HEK293 (cell line): ENCODE measurements at regions not wholly inside any gene's neighbourhood (a gene's known extent, or its start where the extent isn't known, plus 50 kb on each side); places are given as distances from the start of the nearest gene placed in this dataset.

Source experiments
- CTCF ChIA-PET: fragments of 350-600 bp; formaldehyde crosslinking; extraction: SDS; loops from one replicate; lab custom pipeline; 2021; ENCODE audit warnings: antibody characterized with exemption; lab: Yijun Ruan, JAX
- POLR2A ChIA-PET: fragments of 300-600 bp; formaldehyde crosslinking; extraction: SDS; loops from one replicate; lab custom pipeline; 2020; ENCODE audit warnings: antibody characterized with exemption, inconsistent platforms; lab: Yijun Ruan, JAX
- H3K27ac ChIP-seq: fragments of 200-500 bp; sonication (Bioruptor generic); 2 replicates; pipeline ENCODE4 v1.5.1; 2014; ENCODE audit warnings: low read depth, low read length, control low read depth, inconsistent platforms; ENCODE audit errors: extremely low read depth
- H3K36me3 ChIP-seq, 2 experiments: fragments of 200-500 bp in 1 of 2; sonication (Bioruptor generic) in 1 of 2; 1 replicate in 1 of 2; 2 replicates in 1 of 2; pipeline ENCODE4 v1.5.1; 2014 to 2017; ENCODE audit warnings: inconsistent platforms in 2 of 2, low read length in 2 of 2; ENCODE audit not compliant: control insufficient read depth in 2 of 2, insufficient read depth in 1 of 2
- H3K4me1 ChIP-seq: fragments of 200-500 bp; sonication (Bioruptor generic); 2 replicates; pipeline ENCODE4 v1.5.1; 2014; ENCODE audit warnings: mild to moderate bottlenecking, low read length, inconsistent platforms; ENCODE audit not compliant: control insufficient read depth, insufficient read depth
- H3K4me3 ChIP-seq: 2 replicates; pipeline ENCODE4 v1.5.1; 2011; ENCODE audit warnings: low read depth, mild to moderate bottlenecking, control low read depth, low read length, moderate library complexity
- H3K9me3 ChIP-seq: fragments of 200-500 bp; sonication (Bioruptor generic); 2 replicates; pipeline ENCODE4 v1.5.1; 2014; ENCODE audit warnings: low read depth, low read length, inconsistent platforms; ENCODE audit not compliant: control insufficient read depth, insufficient read depth
- KLF8 ChIP-seq: fragments of 450-650 bp; formaldehyde crosslinking; IDR thresholded peaks from 2 replicates; pipeline ENCODE4 v1.5.1; 2016; ENCODE audit warnings: missing biosample characterization, missing genetic modification characterization
- KLF9 ChIP-seq: fragments of 450-650 bp; formaldehyde crosslinking; IDR thresholded peaks from 2 replicates; pipeline ENCODE4 v1.5.1; 2016; ENCODE audit warnings: missing biosample characterization, missing genetic modification characterization, low read depth
- PRDM1 ChIP-seq: fragments of 450-650 bp; formaldehyde crosslinking; IDR thresholded peaks from 2 replicates; pipeline ENCODE4; 2016; ENCODE audit warnings: missing biosample characterization, missing genetic modification characterization
- PRDM10 ChIP-seq: fragments of 450-650 bp; formaldehyde crosslinking; IDR thresholded peaks from 2 replicates; pipeline ENCODE4 v1.5.1; 2016; ENCODE audit warnings: missing biosample characterization, missing genetic modification characterization
- RBAK ChIP-seq: fragments of 450-650 bp; formaldehyde crosslinking; IDR thresholded peaks from 2 replicates; pipeline ENCODE4 v1.5.1; 2016; ENCODE audit warnings: missing biosample characterization, missing genetic modification characterization
- TRIM28 ChIP-seq: IDR thresholded peaks from 2 replicates; pipeline ENCODE4 v1.6.1; 2011; ENCODE audit warnings: low read length, control low read depth, borderline replicate concordance
- ZEB2 ChIP-seq: fragments of 450-650 bp; formaldehyde crosslinking; IDR thresholded peaks from 2 replicates; pipeline ENCODE4 v1.5.1; 2016; ENCODE audit warnings: missing biosample characterization, missing genetic modification characterization
- ZNF10 ChIP-seq: fragments of 450-650 bp; formaldehyde crosslinking; IDR thresholded peaks from 2 replicates; pipeline ENCODE4 v1.5.1; 2017; ENCODE audit warnings: missing biosample characterization, missing genetic modification characterization
- ZNF114 ChIP-seq: fragments of 450-650 bp; formaldehyde crosslinking; IDR thresholded peaks from 2 replicates; pipeline ENCODE4 v1.5.0; 2017; ENCODE audit warnings: missing biosample characterization, missing genetic modification characterization
- ZNF121 ChIP-seq: fragments of 450-650 bp; formaldehyde crosslinking; IDR thresholded peaks from 2 replicates; pipeline ENCODE4 v1.5.1; 2016; ENCODE audit warnings: missing biosample characterization, missing genetic modification characterization
- ZNF16 ChIP-seq: fragments of 450-650 bp; formaldehyde crosslinking; IDR thresholded peaks from 2 replicates; pipeline ENCODE4 v1.5.1; 2016; ENCODE audit warnings: low read depth, missing biosample characterization, missing genetic modification characterization
- ZNF23 ChIP-seq: fragments of 450-650 bp; formaldehyde crosslinking; IDR thresholded peaks from 2 replicates; pipeline ENCODE4 v1.5.1; 2016; ENCODE audit warnings: missing biosample characterization, missing genetic modification characterization, borderline replicate concordance
- ZNF239 ChIP-seq: fragments of 450-650 bp; formaldehyde crosslinking; IDR thresholded peaks from 2 replicates; pipeline ENCODE4 v1.5.1; 2016; ENCODE audit warnings: missing biosample characterization, missing genetic modification characterization
- ZNF24 ChIP-seq: fragments of 450-650 bp; formaldehyde crosslinking; IDR thresholded peaks from 2 replicates; pipeline ENCODE4 v1.5.1; 2016; ENCODE audit warnings: missing biosample characterization, missing genetic modification characterization
- ZNF449 ChIP-seq: fragments of 450-650 bp; formaldehyde crosslinking; IDR thresholded peaks from 2 replicates; pipeline ENCODE4 v1.5.1; 2017; ENCODE audit warnings: missing biosample characterization, mild to moderate bottlenecking, missing genetic modification characterization, moderate library complexity
- ZNF518A ChIP-seq: fragments of 450-650 bp; formaldehyde crosslinking; conservative IDR thresholded peaks from 2 replicates; pipeline ENCODE4 v1.5.1; 2016; ENCODE audit warnings: low read depth, missing biosample characterization, missing genetic modification characterization
- ZNF530 ChIP-seq: fragments of 450-650 bp; formaldehyde crosslinking; IDR thresholded peaks from 2 replicates; pipeline ENCODE4 v1.5.1; 2016; ENCODE audit warnings: low read depth, missing biosample characterization, missing genetic modification characterization
- ZNF623 ChIP-seq: fragments of 450-650 bp; formaldehyde crosslinking; IDR thresholded peaks from 2 replicates; pipeline ENCODE4 v1.5.1; 2016; ENCODE audit warnings: missing biosample characterization, missing genetic modification characterization
- ZNF626 ChIP-seq: fragments of 450-650 bp; sonication (Bioruptor Pico); formaldehyde crosslinking; IDR thresholded peaks from 2 replicates; pipeline ENCODE4 v1.5.1; 2018; ENCODE audit warnings: missing biosample characterization, missing genetic modification characterization, inconsistent platforms
- ZNF645 ChIP-seq: fragments of 450-650 bp; formaldehyde crosslinking; IDR thresholded peaks from 2 replicates; pipeline ENCODE4; 2016; ENCODE audit warnings: missing biosample characterization, missing genetic modification characterization
- ZNF692 ChIP-seq: fragments of 450-650 bp; formaldehyde crosslinking; IDR thresholded peaks from 2 replicates; pipeline ENCODE4 v1.5.1; 2016; ENCODE audit warnings: missing biosample characterization, missing genetic modification characterization
- ZNF830 ChIP-seq: fragments of 450-650 bp; IDR thresholded peaks from 2 replicates; pipeline ENCODE4 v1.5.0; 2018; ENCODE audit warnings: missing biosample characterization, missing genetic modification characterization, low read depth, mild to moderate bottlenecking, moderate library complexity

GRCh38 chr2:37436323-37436722 is 91.9 kb downstream of the QPCT start (continued):
- TF ChIP-seq ZNF518A (tag by site-specific recombination), result no peak
- TF ChIP-seq ZNF10 (tag by site-specific recombination), result no peak
- no peak for TF ChIP-seq PRDM10 (tag by site-specific recombination)
- TF ChIP-seq TRIM28, result no peak
- no peak for TF ChIP-seq KLF8
- TF ChIP-seq RBAK (tag by site-specific recombination), result no peak
- TF ChIP-seq KLF9 (tag by site-specific recombination), result no peak
- TF ChIP-seq ZNF114, result no peak
- TF ChIP-seq ZNF449, result no peak
- TF ChIP-seq ZNF24 (tag by site-specific recombination), result no peak
- no peak for TF ChIP-seq ZNF239
- no peak for TF ChIP-seq ZEB2 (tag by site-specific recombination)

GRCh38 chr2:37439131-37439642 is 94.8 kb downstream of the QPCT start:
- CTCF ChIA-PET, result interaction anchor here (0.6 kb wide), 1 partner anchor 181 kb away, joined by 4 read pairs; no protein-coding TSS in a partner anchor
- Histone ChIP-seq H3K9me3 (no peaks in the 10 kb centered on the region; the same call in 1 of the 2 replicates), H3K4me3 (no peak overlapping the region), H3K4me1 (no peaks in the 10 kb centered on the region), H3K36me3 (no peaks in the 10 kb centered on the region), H3K27ac (no peak overlapping the region)
- POLR2A ChIA-PET, result no interaction called here
- TF ChIP-seq ZNF692 (tag by site-specific recombination) (no peak), ZNF830 (no peak), ZNF623 (no peak), ZNF626 (tag by site-specific recombination) (no peak), ZEB2 (tag by site-specific recombination) (no peak), ZNF16 (tag by site-specific recombination) (no peak), ZNF10 (tag by site-specific recombination) (no peak), ZNF645 (no peak), ZNF23 (tag by site-specific recombination) (no peak), PRDM1 (tag by site-specific recombination) (no peak), ZNF121 (tag by site-specific recombination) (no peak), TRIM28 (no peak), ZNF530 (tag by site-specific recombination) (no peak), ZNF24 (tag by site-specific recombination) (no peak)
